Effector memory CD4-positive, alpha-beta T cell (primary cell): ENCODE measurements at regions not wholly inside any gene's neighbourhood (a gene's known extent, or its start where the extent isn't known, plus 50 kb on each side); places are given as distances from the start of the nearest gene placed in this dataset.

Source experiments
- DNase-seq, 3 donors: peaks; one replicate each; pipeline ENCODE4 v3.0.0-alpha.2; 2020
- H3K27ac ChIP-seq: 2 replicates; pipeline ENCODE4 v1.7.0; 2013; ENCODE audit warnings: mild to moderate bottlenecking, low read length, moderate library complexity; ENCODE audit not compliant: insufficient read depth, poor library complexity, severe bottlenecking
- H3K27me3 ChIP-seq: replicated peaks from 2 replicates; pipeline ENCODE4 v1.7.0; 2013; ENCODE audit warnings: mild to moderate bottlenecking, low read length; ENCODE audit not compliant: insufficient read depth, control insufficient read depth, poor library complexity, severe bottlenecking
- H3K36me3 ChIP-seq: 2 replicates; pipeline ENCODE4 v1.7.0; 2013; ENCODE audit warnings: mild to moderate bottlenecking, low read length, moderate library complexity; ENCODE audit not compliant: control insufficient read depth, insufficient read depth
- H3K4me1 ChIP-seq: 2 replicates; pipeline ENCODE4 v1.7.0; 2013; ENCODE audit warnings: low read length, mild to moderate bottlenecking; ENCODE audit not compliant: control insufficient read depth, insufficient read depth, poor library complexity, severe bottlenecking
- H3K4me3 ChIP-seq: 2 replicates; pipeline ENCODE4 v1.7.0; 2013; ENCODE audit warnings: low read length, low read depth, mild to moderate bottlenecking; ENCODE audit not compliant: insufficient read depth, poor library complexity, severe bottlenecking
- H3K9me3 ChIP-seq: 2 replicates; pipeline ENCODE4 v1.7.0; 2013; ENCODE audit warnings: mild to moderate bottlenecking, low read length, moderate library complexity; ENCODE audit not compliant: control insufficient read depth

- H3K4me3 ChIP-seq = no peak overlapping the region
- H3K27me3 ChIP-seq = no peaks in the 10 kb centered on the region
- no peaks in the 10 kb centered on the region for H3K9me3 ChIP-seq
- DNase-seq = no peak
- H3K27ac ChIP-seq = no peak overlapping the region
- no peaks in the 10 kb centered on the region for H3K4me1 ChIP-seq
- H3K36me3 ChIP-seq = no peaks in the 10 kb centered on the region
These were observed 213.2 kb upstream of the RPS6KA3 start for GRCh38 chrX:20479896-20480295.

- Histone ChIP-seq H3K27me3 (no peaks in the 10 kb centered on the region), H3K36me3 (no peaks in the 10 kb centered on the region), H3K27ac (no peak overlapping the region), H3K4me1 (no peaks in the 10 kb centered on the region), H3K9me3 (no peaks in the 10 kb centered on the region), H3K4me3 (no peak overlapping the region)
- DNase-seq = no peak
These were observed 212.3 kb upstream of the RPS6KA3 start for GRCh38 chrX:20479048-20479447.

GRCh38 chrX:20477836-20478524, 211.3 kb upstream of the RPS6KA3 start:
- H3K4me3 ChIP-seq = no peak overlapping the region
- no peak overlapping the region for H3K27ac ChIP-seq
- no peaks in the 10 kb centered on the region for H3K9me3 ChIP-seq
- no peaks in the 10 kb centered on the region for H3K4me1 ChIP-seq
- no peaks in the 10 kb centered on the region for H3K27me3 ChIP-seq
- no peak for DNase-seq
- no peaks in the 10 kb centered on the region for H3K36me3 ChIP-seq

GRCh38 chrX:20477219-20477618, 210.5 kb upstream of the RPS6KA3 start:
- Histone ChIP-seq H3K27me3 (no peaks in the 10 kb centered on the region), H3K36me3 (no peaks in the 10 kb centered on the region), H3K4me3 (no peak overlapping the region), H3K4me1 (no peaks in the 10 kb centered on the region), H3K9me3 (no peaks in the 10 kb centered on the region), H3K27ac (no peak overlapping the region)
- no peak for DNase-seq

GRCh38 chrX:20472620-20473258, 206.0 kb upstream of the RPS6KA3 start:
- no peak overlapping the region for H3K27ac ChIP-seq
- no peak for DNase-seq
- H3K36me3 ChIP-seq = no peaks in the 10 kb centered on the region

GRCh38 chrX:20472148-20472547, 205.4 kb upstream of the RPS6KA3 start:
- no peak for DNase-seq
- Histone ChIP-seq H3K36me3 (no peaks in the 10 kb centered on the region), H3K27me3 (no peaks in the 10 kb centered on the region), H3K4me3 (no peak overlapping the region), H3K27ac (no peak overlapping the region), H3K4me1 (no peaks in the 10 kb centered on the region), H3K9me3 (no peaks in the 10 kb centered on the region)

More at GRCh38 chrX:20472620-20473258, 206.0 kb upstream of the RPS6KA3 start:
- H3K27me3 ChIP-seq = no peaks in the 10 kb centered on the region
- H3K4me3 ChIP-seq = no peak overlapping the region
- no peaks in the 10 kb centered on the region for H3K9me3 ChIP-seq
- H3K4me1 ChIP-seq = no peaks in the 10 kb centered on the region

GRCh38 chrX:20471483-20471882, 204.8 kb upstream of the RPS6KA3 start:
- no peaks in the 10 kb centered on the region for H3K36me3 ChIP-seq
- no peak overlapping the region for H3K4me3 ChIP-seq
- no peaks in the 10 kb centered on the region for H3K4me1 ChIP-seq
- no peaks in the 10 kb centered on the region for H3K9me3 ChIP-seq
- H3K27ac ChIP-seq = no peak overlapping the region
- no peak for DNase-seq
- no peaks in the 10 kb centered on the region for H3K27me3 ChIP-seq

GRCh38 chrX:20463296-20464075, 196.8 kb upstream of the RPS6KA3 start:
- H3K27ac ChIP-seq = no peak overlapping the region
- H3K4me1 ChIP-seq = no peaks in the 10 kb centered on the region
- no peaks in the 10 kb centered on the region for H3K36me3 ChIP-seq
- H3K4me3 ChIP-seq = no peak overlapping the region
- DNase-seq = no peak
- H3K9me3 ChIP-seq = no peaks in the 10 kb centered on the region
- H3K27me3 ChIP-seq = no peaks in the 10 kb centered on the region

- Histone ChIP-seq H3K4me3 (no peak overlapping the region), H3K4me1 (no peaks in the 10 kb centered on the region), H3K27ac (no peak overlapping the region), H3K27me3 (no peaks in the 10 kb centered on the region), H3K36me3 (no peaks in the 10 kb centered on the region), H3K9me3 (no peaks in the 10 kb centered on the region)
- no peak for DNase-seq
These were observed 194.9 kb upstream of the RPS6KA3 start for GRCh38 chrX:20461576-20461975.

- Histone ChIP-seq H3K27me3 (no peaks in the 10 kb centered on the region), H3K4me1 (no peaks in the 10 kb centered on the region), H3K27ac (no peak overlapping the region), H3K9me3 (no peaks in the 10 kb centered on the region), H3K36me3 (no peaks in the 10 kb centered on the region), H3K4me3 (no peak overlapping the region)
- DNase-seq = no peak
These were observed 194.3 kb upstream of the RPS6KA3 start for GRCh38 chrX:20461002-20461401.
